ENCODE measurements at regions not wholly inside any gene's neighbourhood (a gene's known extent, or its start where the extent isn't known, plus 50 kb on each side); places are given as distances from the start of the nearest gene placed in this dataset.

- DNase-seq (ENCODE audit: extremely low read depth, low read depth): no peak
- TF ChIP-seq CTCF (IDR thresholded peaks at IDR 0.05; ENCODE audit: low read depth, low read length): no peak
These were observed 92.2 kb upstream of the TRPM3 start for GRCh38 chr9:71213633-71214032.

GRCh38 chr9:71210326-71210725 lies 88.9 kb upstream of the TRPM3 start:
- DNase-seq (ENCODE audit: extremely low read depth, low read depth): no peak
- TF ChIP-seq CTCF (IDR thresholded peaks at IDR 0.05; ENCODE audit: low read depth, low read length): no peak

- DNase-seq (ENCODE audit: extremely low read depth, low read depth): no peak
These were observed 88.5 kb upstream of the TRPM3 start for GRCh38 chr9:71209890-71210289.

GRCh38 chr9:71202931-71203330 lies 81.5 kb upstream of the TRPM3 start:
- no peak for DNase-seq (ENCODE audit: extremely low read depth, low read depth)
- TF ChIP-seq CTCF (IDR thresholded peaks at IDR 0.05; ENCODE audit: low read depth, low read length): no peak

More at GRCh38 chr9:71209890-71210289, 88.5 kb upstream of the TRPM3 start:
- no peak for TF ChIP-seq CTCF (IDR thresholded peaks at IDR 0.05; ENCODE audit: low read depth, low read length)

- no peak for DNase-seq (ENCODE audit: extremely low read depth, low read depth)
- TF ChIP-seq CTCF (IDR thresholded peaks at IDR 0.05; ENCODE audit: low read depth, low read length): no peak
These were observed 70.3 kb upstream of the TRPM3 start for GRCh38 chr9:71191708-71192107.

- no peak for TF ChIP-seq CTCF (IDR thresholded peaks at IDR 0.05; ENCODE audit: low read depth, low read length)
- DNase-seq (ENCODE audit: extremely low read depth, low read depth): no peak
These were observed 61.8 kb upstream of the TRPM3 start for GRCh38 chr9:71183251-71183650.

GRCh38 chr9:71179183-71179582 lies 57.8 kb upstream of the TRPM3 start:
- no peak for TF ChIP-seq CTCF (IDR thresholded peaks at IDR 0.05; ENCODE audit: low read depth, low read length)
- DNase-seq (ENCODE audit: extremely low read depth, low read depth): no peak

All from AG09319 (cell line).